IMR-90 (cell line): ENCODE measurements at regions not wholly inside any gene's neighbourhood (a gene's known extent, or its start where the extent isn't known, plus 50 kb on each side); places are given as distances from the start of the nearest gene placed in this dataset.

Source experiments
- ATAC-seq: fragments of 200-7000 bp; cut with Tn5 transposase; 2 replicates; pipeline ENCODE4 v1.9.1; 2020; ENCODE audit warnings: low read depth, mild to moderate bottlenecking, moderate library complexity
- BruUV-seq: library from RNA; stranded (reverse); fragments of 400-500 nt; replicated peaks from 2 replicates; lab custom pipeline; 2021; lab: Mats Ljungman, UMichigan
- CTCF ChIA-PET: fragments of 300-600 bp; formaldehyde crosslinking; extraction: SDS; loops from one replicate; lab custom pipeline; 2021; ENCODE audit warnings: antibody characterized with exemption; lab: Yijun Ruan, JAX
- POLR2A ChIA-PET: fragments of 300-600 bp; sonication (Branson Sonifier 250); formaldehyde crosslinking; loops from one replicate; lab custom pipeline; 2022; ENCODE audit warnings: antibody characterized with exemption; ENCODE audit not compliant: unreplicated experiment; lab: Charles Lee
- DNase-seq: peaks from one replicate; pipeline ENCODE4 v3.0.0; 2013
- H2AFZ ChIP-seq: replicated peaks from 2 replicates; pipeline ENCODE3; 2013; ENCODE audit warnings: low read length, mild to moderate bottlenecking; ENCODE audit not compliant: poor library complexity
- H2AK5ac ChIP-seq: 2 replicates; pipeline ENCODE4 v1.6.1; 2013; ENCODE audit warnings: low read depth, low read length, inconsistent platforms
- H2AK9ac ChIP-seq: replicated peaks from 2 replicates; pipeline ENCODE3; 2013; ENCODE audit warnings: mild to moderate bottlenecking, low read depth, low read length, moderate library complexity; ENCODE audit not compliant: poor library complexity
- H2BK120ac ChIP-seq: 2 replicates; pipeline ENCODE4 v1.6.1; 2013; ENCODE audit warnings: low read depth, low read length, inconsistent platforms
- H2BK15ac ChIP-seq: 3 replicates; pipeline ENCODE4 v1.6.1; 2013; ENCODE audit warnings: low read depth, low read length, inconsistent platforms
- H2BK20ac ChIP-seq: 2 replicates; pipeline ENCODE4 v1.6.1; 2013; ENCODE audit warnings: low read depth, mild to moderate bottlenecking, inconsistent platforms, low read length, moderate library complexity
- H2BK5ac ChIP-seq: 2 replicates; pipeline ENCODE4 v1.6.1; 2013; ENCODE audit warnings: mild to moderate bottlenecking, low read depth, low read length, inconsistent platforms; ENCODE audit not compliant: poor library complexity, severe bottlenecking
- H3K14ac ChIP-seq: replicated peaks from 2 replicates; pipeline ENCODE4 v1.6.1; 2013; ENCODE audit warnings: low read depth, low read length, inconsistent platforms
- H3K18ac ChIP-seq: 2 replicates; pipeline ENCODE4 v1.6.1; 2013; ENCODE audit warnings: low read depth, low read length, control low read depth
- H3K23ac ChIP-seq: 2 replicates; pipeline ENCODE4 v1.6.1; 2013; ENCODE audit warnings: low read depth, low read length, inconsistent platforms
- H3K27ac ChIP-seq: 2 replicates; pipeline ENCODE4 v1.5.1; 2013; ENCODE audit warnings: mild to moderate bottlenecking, control low read depth, low read length; ENCODE audit not compliant: insufficient read depth
- H3K27me3 ChIP-seq: 2 replicates; pipeline ENCODE4 v1.6.1; 2013; ENCODE audit warnings: low read length; ENCODE audit not compliant: control insufficient read depth, insufficient read depth
- H3K36me3 ChIP-seq: 2 replicates; pipeline ENCODE4 v1.6.1; 2013; ENCODE audit warnings: low read length, mixed read lengths; ENCODE audit not compliant: control insufficient read depth, insufficient read depth
- H3K4ac ChIP-seq: 2 replicates; pipeline ENCODE4 v1.6.1; 2013; ENCODE audit warnings: low read depth, low read length, inconsistent platforms
- H3K4me1 ChIP-seq: 2 replicates; pipeline ENCODE4 v1.6.1; 2013; ENCODE audit warnings: low read length, mixed read lengths; ENCODE audit not compliant: control insufficient read depth, insufficient read depth
- H3K4me2 ChIP-seq: 2 replicates; pipeline ENCODE4 v1.6.1; 2013; ENCODE audit warnings: low read depth, mild to moderate bottlenecking, control low read depth, low read length, moderate library complexity
- H3K4me3 ChIP-seq: 2 replicates; pipeline ENCODE4 v1.5.1; 2013; ENCODE audit warnings: low read depth, mild to moderate bottlenecking, control low read depth, low read length, moderate library complexity; ENCODE audit not compliant: insufficient read depth
- H3K56ac ChIP-seq: 2 replicates; pipeline ENCODE4 v1.6.1; 2013; ENCODE audit warnings: low read length, inconsistent platforms; ENCODE audit not compliant: insufficient read depth; ENCODE audit errors: extremely low read depth
- H3K79me1 ChIP-seq, 2 experiments: 2 replicates each; pipeline ENCODE4 v1.6.1; 2013; ENCODE audit warnings: low read length in 2 of 2, inconsistent platforms in 1 of 2, low read depth in 1 of 2
- H3K9ac ChIP-seq: 2 replicates; pipeline ENCODE4 v1.6.1; 2013; ENCODE audit warnings: low read depth, low read length, control low read depth
- H3K9me1 ChIP-seq: 2 replicates; pipeline ENCODE4 v1.6.1; 2013; ENCODE audit warnings: low read length, inconsistent platforms; ENCODE audit not compliant: insufficient read depth
- H3K9me3 ChIP-seq: 2 replicates; pipeline ENCODE4 v1.6.1; 2013; ENCODE audit warnings: low read length; ENCODE audit not compliant: control insufficient read depth, insufficient read depth
- H4K20me1 ChIP-seq: 2 replicates; pipeline ENCODE4 v1.6.1; 2013; ENCODE audit warnings: low read length, inconsistent platforms; ENCODE audit not compliant: insufficient read depth
- H4K5ac ChIP-seq: 2 replicates; pipeline ENCODE4 v1.6.1; 2013; ENCODE audit warnings: mild to moderate bottlenecking, low read depth, low read length, control low read depth
- H4K8ac ChIP-seq, 2 experiments: 2 replicates each; pipeline ENCODE4 v1.6.1; 2013; ENCODE audit warnings: low read depth in 2 of 2, low read length in 2 of 2, control low read depth in 1 of 2, inconsistent platforms in 1 of 2
- H4K91ac ChIP-seq: 2 replicates; pipeline ENCODE4 v1.6.1; 2013; ENCODE audit warnings: low read depth, low read length, inconsistent platforms; ENCODE audit not compliant: insufficient read depth
- BHLHE40 ChIP-seq: fragments of 150-350 bp; IDR thresholded peaks from 2 replicates; pipeline ENCODE4 v1.6.1; 2016; ENCODE audit warnings: mild to moderate bottlenecking, low read depth, low read length
- CEBPB ChIP-seq: IDR thresholded peaks from 2 replicates; pipeline ENCODE4 v1.6.1; 2012; ENCODE audit warnings: low read depth, low read length, improper control_type of control experiment
- CHD1 ChIP-seq: IDR thresholded peaks from 2 replicates; pipeline ENCODE4 v1.6.1; 2012; ENCODE audit warnings: low read depth, low read length, improper control_type of control experiment
- FOS ChIP-seq: fragments of 150-350 bp; IDR thresholded peaks from 2 replicates; pipeline ENCODE4 v1.6.1; 2016; ENCODE audit warnings: low read depth, low read length
- MAFK ChIP-seq: IDR thresholded peaks from 2 replicates; pipeline ENCODE4 v1.6.1; 2012; ENCODE audit warnings: low read depth, low read length, improper control_type of control experiment
- MAZ ChIP-seq: IDR thresholded peaks from 2 replicates; pipeline ENCODE4 v1.6.1; 2012; ENCODE audit warnings: low read depth, mild to moderate bottlenecking, low read length, improper control_type of control experiment, moderate library complexity, borderline replicate concordance
- MXI1 ChIP-seq: IDR thresholded peaks from 2 replicates; pipeline ENCODE4 v1.6.1; 2012; ENCODE audit warnings: low read depth, mild to moderate bottlenecking, low read length, moderate library complexity, borderline replicate concordance
- NFE2L2 ChIP-seq: fragments of 150-350 bp; IDR thresholded peaks from 2 replicates; pipeline ENCODE4 v1.6.1; 2016; ENCODE audit warnings: low read depth, mild to moderate bottlenecking, low read length
- POLR2A ChIP-seq: IDR thresholded peaks from 2 replicates; pipeline ENCODE4 v1.6.1; 2012; ENCODE audit warnings: mild to moderate bottlenecking, low read depth, low read length
- RAD21 ChIP-seq: IDR thresholded peaks from 2 replicates; pipeline ENCODE4 v1.6.1; 2012; ENCODE audit warnings: low read length, improper control_type of control experiment
- RCOR1 ChIP-seq: IDR thresholded peaks from 2 replicates; pipeline ENCODE4 v1.6.1; 2012; ENCODE audit warnings: mild to moderate bottlenecking, low read length, improper control_type of control experiment; ENCODE audit not compliant: insufficient replicate concordance
- RFX5 ChIP-seq: IDR thresholded peaks from 2 replicates; pipeline ENCODE4 v1.8.0; 2012; ENCODE audit warnings: low read depth, mild to moderate bottlenecking, low read length, moderate library complexity
- WGBS, 2 experiments: methylation state at CpG; one replicate each; pipeline versions ENCODE4 v1.1.5 to v1.1.7; 2013; ENCODE audit warnings: missing lambda C conversion rate in 2 of 2; ENCODE audit not compliant: insufficient read length in 1 of 2; ENCODE audit errors: extremely low coverage in 2 of 2; 5-methylcytosine and 5-hydroxymethylcytosine counted together
- dilution Hi-C: fragments of 300-500 bp; cut with HindIII; formaldehyde crosslinking; loops from one replicate; pipeline ENCODE4 v1.14.3; 2018; ENCODE audit warnings: low sequenced_read_pairs; ENCODE audit not compliant: unreplicated experiment
- in situ Hi-C: fragments of 300-500 bp; cut with MboI; formaldehyde crosslinking; loops from 3 replicates; pipeline ENCODE4 v1.14.3; 2019; ENCODE audit warnings: low sequenced_read_pairs, inconsistent platforms, mixed read lengths
- intact Hi-C: fragments of 100-400 bp; cut with micrococcal nuclease; formaldehyde crosslinking; loops from 2 replicates; pipeline ENCODE4 v1.10.0; 2022
- TF ChIP-seq, protein P1 (sequence below): fragments of 150-350 bp; IDR thresholded peaks from 2 replicates; pipeline ENCODE4 v1.6.1; 2017; ENCODE audit warnings: mild to moderate bottlenecking, antibody characterized with exemption, low read length, low read depth
- TF ChIP-seq, protein P2 (sequence below): conservative IDR thresholded peaks from 2 replicates; pipeline ENCODE4 v1.5.1; 2012; ENCODE audit warnings: mild to moderate bottlenecking, low read depth, low read length, improper control_type of control experiment
- TF ChIP-seq, protein P3 (sequence below): fragments of 150-350 bp; IDR thresholded peaks from 2 replicates; pipeline ENCODE4 v1.6.1; 2016; ENCODE audit warnings: low read depth, mild to moderate bottlenecking, low read length, moderate library complexity, borderline replicate concordance

DNA sequence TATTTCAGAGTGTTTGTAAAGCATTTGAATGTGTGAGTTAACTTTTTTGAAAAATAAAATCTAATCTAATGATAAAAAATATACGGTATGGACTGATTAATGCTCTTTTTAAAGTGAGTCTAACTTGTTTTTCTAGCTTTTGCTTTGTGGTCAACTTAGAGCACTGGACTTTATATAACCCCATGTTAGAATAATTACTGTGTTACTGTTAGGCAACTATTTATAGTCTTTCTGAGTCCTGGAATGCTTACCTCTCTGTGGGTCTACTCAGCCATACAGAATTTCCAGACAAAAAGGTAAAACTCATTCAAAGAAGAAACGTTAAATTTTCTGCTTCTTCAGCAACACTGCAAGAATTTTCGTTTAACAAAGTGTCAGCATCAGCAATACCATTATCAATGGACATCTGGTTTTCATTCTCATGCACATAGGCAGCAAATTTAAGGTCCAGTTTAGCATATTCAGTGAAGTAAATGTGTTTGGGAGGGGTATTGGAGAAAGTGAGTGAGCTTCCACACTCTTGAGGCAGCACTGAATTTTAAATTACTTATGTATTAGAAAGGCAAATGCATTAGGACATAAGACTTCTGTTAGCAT lies 664.7 kb upstream of the NEGR1 start:
- POLR2A ChIA-PET = no interaction called here
- H3K4ac ChIP-seq = no peak overlapping the region
- WGBS, 2 experiments = 17% methylated on average over 1 of the region's 3 CpGs; no CpG with 5 or more reads in 1 of the 2 experiments

More for the DNA sequence above, 664.7 kb upstream of the NEGR1 start:
- Histone ChIP-seq H3K23ac (no peak overlapping the region), H4K20me1 (no peaks in the 10 kb centered on the region), H3K36me3 (no peaks in the 10 kb centered on the region), H3K14ac (no peak overlapping the region), H2AFZ (no peak overlapping the region), H2BK5ac (no peak overlapping the region), H2BK120ac (no peak overlapping the region), H2AK9ac (no peak overlapping the region), H2BK15ac (no peak overlapping the region), H3K27ac (no peak overlapping the region), H3K9me1 (no peaks in the 10 kb centered on the region), H3K9me3 (no peaks in the 10 kb centered on the region), H4K91ac (no peak overlapping the region), H2BK20ac (no peak overlapping the region), H3K27me3 (no peaks in the 10 kb centered on the region), H2AK5ac (no peak overlapping the region), H4K8ac (no peak overlapping the region), H3K9ac (no peak overlapping the region), H4K5ac (no peak overlapping the region), H3K4me2 (no peak overlapping the region), H3K18ac (no peak overlapping the region), H3K4me1 (no peaks in the 10 kb centered on the region), H3K56ac (no peak overlapping the region), H3K79me1 (no peaks in the 10 kb centered on the region), H3K4me3 (no peak overlapping the region)
- in situ Hi-C loops = no loop called here
- dilution Hi-C loops = no loop called here
- intact Hi-C loops = no loop called here
- ATAC-seq (no peak), DNase-seq (no peak)
- TF ChIP-seq NFE2L2 (no peak), MXI1 (no peak), RAD21 (no peak), POLR2A (no peak), RCOR1 (no peak), FOS (no peak), MAFK (no peak), BHLHE40 (no peak), RFX5 (no peak), CEBPB (no peak), MAZ (no peak), CHD1 (no peak)
- TF ChIP-seq, protein P1, sequence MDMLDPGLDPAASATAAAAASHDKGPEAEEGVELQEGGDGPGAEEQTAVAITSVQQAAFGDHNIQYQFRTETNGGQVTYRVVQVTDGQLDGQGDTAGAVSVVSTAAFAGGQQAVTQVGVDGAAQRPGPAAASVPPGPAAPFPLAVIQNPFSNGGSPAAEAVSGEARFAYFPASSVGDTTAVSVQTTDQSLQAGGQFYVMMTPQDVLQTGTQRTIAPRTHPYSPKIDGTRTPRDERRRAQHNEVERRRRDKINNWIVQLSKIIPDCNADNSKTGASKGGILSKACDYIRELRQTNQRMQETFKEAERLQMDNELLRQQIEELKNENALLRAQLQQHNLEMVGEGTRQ = no peak
- TF ChIP-seq, protein P2, sequence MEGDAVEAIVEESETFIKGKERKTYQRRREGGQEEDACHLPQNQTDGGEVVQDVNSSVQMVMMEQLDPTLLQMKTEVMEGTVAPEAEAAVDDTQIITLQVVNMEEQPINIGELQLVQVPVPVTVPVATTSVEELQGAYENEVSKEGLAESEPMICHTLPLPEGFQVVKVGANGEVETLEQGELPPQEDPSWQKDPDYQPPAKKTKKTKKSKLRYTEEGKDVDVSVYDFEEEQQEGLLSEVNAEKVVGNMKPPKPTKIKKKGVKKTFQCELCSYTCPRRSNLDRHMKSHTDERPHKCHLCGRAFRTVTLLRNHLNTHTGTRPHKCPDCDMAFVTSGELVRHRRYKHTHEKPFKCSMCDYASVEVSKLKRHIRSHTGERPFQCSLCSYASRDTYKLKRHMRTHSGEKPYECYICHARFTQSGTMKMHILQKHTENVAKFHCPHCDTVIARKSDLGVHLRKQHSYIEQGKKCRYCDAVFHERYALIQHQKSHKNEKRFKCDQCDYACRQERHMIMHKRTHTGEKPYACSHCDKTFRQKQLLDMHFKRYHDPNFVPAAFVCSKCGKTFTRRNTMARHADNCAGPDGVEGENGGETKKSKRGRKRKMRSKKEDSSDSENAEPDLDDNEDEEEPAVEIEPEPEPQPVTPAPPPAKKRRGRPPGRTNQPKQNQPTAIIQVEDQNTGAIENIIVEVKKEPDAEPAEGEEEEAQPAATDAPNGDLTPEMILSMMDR = no peak
- TF ChIP-seq, protein P3, sequence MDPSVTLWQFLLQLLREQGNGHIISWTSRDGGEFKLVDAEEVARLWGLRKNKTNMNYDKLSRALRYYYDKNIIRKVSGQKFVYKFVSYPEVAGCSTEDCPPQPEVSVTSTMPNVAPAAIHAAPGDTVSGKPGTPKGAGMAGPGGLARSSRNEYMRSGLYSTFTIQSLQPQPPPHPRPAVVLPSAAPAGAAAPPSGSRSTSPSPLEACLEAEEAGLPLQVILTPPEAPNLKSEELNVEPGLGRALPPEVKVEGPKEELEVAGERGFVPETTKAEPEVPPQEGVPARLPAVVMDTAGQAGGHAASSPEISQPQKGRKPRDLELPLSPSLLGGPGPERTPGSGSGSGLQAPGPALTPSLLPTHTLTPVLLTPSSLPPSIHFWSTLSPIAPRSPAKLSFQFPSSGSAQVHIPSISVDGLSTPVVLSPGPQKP = no peak
- CTCF ChIA-PET = no interaction called here
- BruUV-seq = no TSS peak
